ENCODE measurements at regions not wholly inside any gene's neighbourhood (a gene's known extent, or its start where the extent isn't known, plus 50 kb on each side); places are given as distances from the start of the nearest gene placed in this dataset.

DNA sequence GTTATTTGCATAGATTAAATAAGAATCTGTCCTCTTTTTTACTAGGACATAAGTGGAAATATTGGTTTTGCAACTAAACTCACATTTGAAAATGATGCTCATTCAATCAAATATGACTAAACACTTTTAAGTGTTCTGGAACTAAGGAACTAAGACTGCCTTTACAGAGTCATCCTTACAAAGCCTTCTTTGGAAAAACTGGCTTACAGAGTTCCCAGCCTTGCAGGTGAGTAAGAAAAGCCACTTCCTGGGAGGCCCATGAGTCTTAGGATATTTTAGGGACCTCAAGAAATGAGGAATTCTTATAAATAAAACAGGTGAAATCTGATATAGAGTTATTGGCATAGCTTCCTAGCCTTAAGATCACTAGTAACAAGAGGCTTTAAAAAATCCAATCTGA is 135.5 kb downstream of the ALOX5 start:
- Histone ChIP-seq H3K4me1 (peaks cover 0 to 4% (median 2%) of the 10 kb centered on the region in 6 donors), H3K36me3 (peaks cover 0 to 5% (median 0%) of the 10 kb centered on the region in 6 donors), H3K27me3 (replicated peaks in 1 of 7) (no peaks in the 10 kb centered on the region), H3K27ac (no peak overlapping the region), H3K4me3 (no peak overlapping the region), H3K9me3 (no peaks in the 10 kb centered on the region)
- DNase-seq, result no peak
- TF ChIP-seq CTCF (IDR thresholded peaks at IDR 0.05 in 8 of 11, conservative IDR thresholded peaks at IDR 0.05 in 3 of 11) (no peak), POLR2AphosphoS5 (IDR thresholded peaks at IDR 0.05) (no peak)
- intact Hi-C loops (cut with DNase I; ENCODE audit: low total_unique reads), result no loop called here

DNA sequence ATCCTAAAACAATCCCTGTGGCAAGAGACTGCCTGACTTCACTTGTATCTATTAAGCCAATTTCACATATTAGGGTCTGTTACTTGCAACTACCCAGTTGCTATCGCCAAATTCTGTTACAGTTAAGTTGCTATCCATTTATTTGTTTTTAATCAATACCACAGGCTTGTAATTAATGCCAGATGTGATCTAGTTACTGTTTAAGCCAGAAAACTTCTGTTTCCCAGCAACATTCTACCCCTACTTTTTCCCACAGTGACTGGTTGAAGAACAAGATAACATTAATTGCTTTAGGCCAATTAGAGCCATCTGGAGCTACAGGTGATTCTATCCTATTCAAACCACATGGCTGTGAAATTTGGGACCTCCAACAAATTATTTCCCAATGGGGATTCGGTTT is 131.3 kb downstream of the ALOX5 start:
- H3K36me3 ChIP-seq, result no peaks in the 10 kb centered on the region
- H3K9me3 ChIP-seq, result no peaks in the 10 kb centered on the region
- H3K27me3 ChIP-seq (replicated peaks in 1 of 7), result no peaks in the 10 kb centered on the region
- H3K4me1 ChIP-seq, result peaks cover 0 to 11% (median 0%) of the 10 kb centered on the region in 6 donors
- 89 to 100% (median 96%) methylated on average over 2 of the region's 2 CpGs for WGBS, 5 donors
- no peak overlapping the region for H3K4me3 ChIP-seq
- intact Hi-C loops (cut with DNase I; ENCODE audit: low total_unique reads), result no loop called here
- DNase-seq, result no peak
- H3K27ac ChIP-seq, result no peak overlapping the region
- no peak for TF ChIP-seq POLR2AphosphoS5 (IDR thresholded peaks at IDR 0.05)
- TF ChIP-seq POLR2A (IDR thresholded peaks at IDR 0.05), result no peak
- no peak for TF ChIP-seq CTCF (IDR thresholded peaks at IDR 0.05 in 8 of 11, conservative IDR thresholded peaks at IDR 0.05 in 3 of 11)

GRCh38 chr10:45502458-45502857 is 128.4 kb downstream of the ALOX5 start:
- no peak overlapping the region for H3K27ac ChIP-seq
- H3K27me3 ChIP-seq (replicated peaks in 1 of 7), result no peaks in the 10 kb centered on the region
- intact Hi-C loops (cut with DNase I; ENCODE audit: low total_unique reads), result no loop called here
- H3K9me3 ChIP-seq, result peaks cover 0 to 4% (median under 1%) of the 10 kb centered on the region in 8 donors
- peaks cover 0 to 17% (median 0%) of the 10 kb centered on the region in 6 donors for H3K4me1 ChIP-seq
- H3K4me3 ChIP-seq, result no peak overlapping the region
- no peaks in the 10 kb centered on the region for H3K36me3 ChIP-seq
- no peak for DNase-seq
- TF ChIP-seq POLR2AphosphoS5 (IDR thresholded peaks at IDR 0.05) (no peak), POLR2A (IDR thresholded peaks at IDR 0.05) (no peak), CTCF (IDR thresholded peaks at IDR 0.05 in 8 of 11, conservative IDR thresholded peaks at IDR 0.05 in 3 of 11) (no peak)

DNA sequence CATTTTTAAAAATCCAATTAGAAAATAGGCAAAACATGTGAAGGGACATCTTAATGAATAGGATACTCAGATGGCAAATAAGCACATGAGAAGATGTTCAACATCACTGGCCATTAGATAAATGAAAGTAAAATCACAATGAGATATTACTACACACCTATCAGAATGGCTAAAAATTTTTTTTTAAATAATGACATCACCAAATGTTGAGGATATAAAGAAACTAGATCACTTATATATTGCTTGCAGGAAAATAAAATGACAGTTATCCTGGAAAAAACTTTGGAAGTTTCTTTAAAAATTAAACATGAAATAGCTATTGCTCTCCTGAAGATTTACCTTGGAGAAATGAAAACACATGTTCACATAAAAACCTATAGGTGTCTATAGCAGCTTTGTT is 127.8 kb downstream of the ALOX5 start:
- Histone ChIP-seq H3K9me3 (peaks cover 0 to 11% (median 8%) of the 10 kb centered on the region in 8 donors), H3K4me1 (peaks cover 0 to 17% (median 0%) of the 10 kb centered on the region in 6 donors), H3K4me3 (no peak overlapping the region), H3K27ac (no peak overlapping the region), H3K36me3 (no peaks in the 10 kb centered on the region), H3K27me3 (replicated peaks in 1 of 7) (no peaks in the 10 kb centered on the region)
- no peak for DNase-seq
- intact Hi-C loops (cut with DNase I; ENCODE audit: low total_unique reads), result no loop called here
- TF ChIP-seq CTCF (IDR thresholded peaks at IDR 0.05 in 8 of 11, conservative IDR thresholded peaks at IDR 0.05 in 3 of 11), result no peak
- TF ChIP-seq POLR2AphosphoS5 (IDR thresholded peaks at IDR 0.05), result no peak
- TF ChIP-seq POLR2A (IDR thresholded peaks at IDR 0.05), result no peak

Measured in spleen (tissue), 11 donors.